HG02610 (cell line): ENCODE measurements at regions not wholly inside any gene's neighbourhood (a gene's known extent, or its start where the extent isn't known, plus 50 kb on each side); places are given as distances from the start of the nearest gene placed in this dataset.
"Not testable (repeated sequence)": the region's sequence is repeated elsewhere in the genome, so short reads cannot be mapped to it uniquely, and the experiment has no call there.

ENCODE experiments used
- ATAC-seq: cut with Tn5 transposase; IDR thresholded peaks from one replicate; pipeline ENCODE4 v1.9.1; 2021; ENCODE audit warnings: mild to moderate bottlenecking, moderate library complexity; ENCODE audit not compliant: unreplicated experiment

- ATAC-seq = no peak
Measured at GRCh38 chr6:80942911-80943310, 809.6 kb downstream of the TENT5A start.

DNA sequence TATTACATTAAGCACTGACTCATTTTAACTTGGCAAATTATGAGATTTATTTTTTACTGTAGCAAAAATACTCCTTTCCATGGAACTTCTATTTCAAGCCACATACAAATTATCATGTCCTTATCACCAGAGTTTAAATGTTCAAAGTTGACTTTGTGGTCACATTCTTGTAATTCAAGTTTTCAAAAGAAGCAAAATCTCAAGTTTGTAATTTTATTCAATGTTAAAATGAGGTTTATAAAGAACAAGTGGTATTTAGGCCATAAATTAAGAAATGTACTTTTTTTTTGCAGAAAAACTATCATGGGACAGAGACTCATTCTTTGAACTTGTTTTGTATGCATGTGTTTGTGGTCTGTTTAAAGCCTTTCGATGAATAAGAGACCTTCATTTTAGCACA is 811.5 kb downstream of the TENT5A start:
- ATAC-seq = no peak

GRCh38 chr6:80940571-80940970 is 811.9 kb downstream of the TENT5A start:
- ATAC-seq = no peak

- ATAC-seq = no peak
Measured at GRCh38 chr6:80939898-80940297, 812.6 kb downstream of the TENT5A start.

GRCh38 chr6:80939480-80939879 is 813.0 kb downstream of the TENT5A start:
- no peak for ATAC-seq

GRCh38 chr6:80938131-80938530 is 814.4 kb downstream of the TENT5A start:
- ATAC-seq = no peak

DNA sequence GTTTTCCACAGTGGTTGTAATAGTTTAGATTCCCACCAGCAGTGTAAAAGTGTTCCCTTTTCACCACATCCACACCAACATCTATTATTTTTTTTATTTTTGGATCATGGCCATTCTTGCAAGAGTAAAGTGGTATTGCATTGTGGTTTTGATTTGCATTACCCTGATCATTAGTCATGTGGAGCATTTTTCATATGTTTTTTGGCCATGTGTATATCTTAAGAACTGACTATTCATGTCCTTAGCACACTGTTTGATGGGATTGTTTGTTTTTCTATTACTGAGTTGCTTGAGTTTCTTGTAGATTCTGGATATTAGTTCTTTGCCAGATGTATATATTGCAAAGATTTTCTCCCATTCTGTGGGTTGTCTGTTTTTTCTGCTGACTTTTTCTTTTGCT is 820.1 kb downstream of the TENT5A start:
- ATAC-seq = no peak

GRCh38 chr6:80930376-80930775 is 822.1 kb downstream of the TENT5A start:
- no peak for ATAC-seq

GRCh38 chr6:80923816-80924215 is 817.3 kb downstream of the BCKDHB start:
- no peak for ATAC-seq

DNA sequence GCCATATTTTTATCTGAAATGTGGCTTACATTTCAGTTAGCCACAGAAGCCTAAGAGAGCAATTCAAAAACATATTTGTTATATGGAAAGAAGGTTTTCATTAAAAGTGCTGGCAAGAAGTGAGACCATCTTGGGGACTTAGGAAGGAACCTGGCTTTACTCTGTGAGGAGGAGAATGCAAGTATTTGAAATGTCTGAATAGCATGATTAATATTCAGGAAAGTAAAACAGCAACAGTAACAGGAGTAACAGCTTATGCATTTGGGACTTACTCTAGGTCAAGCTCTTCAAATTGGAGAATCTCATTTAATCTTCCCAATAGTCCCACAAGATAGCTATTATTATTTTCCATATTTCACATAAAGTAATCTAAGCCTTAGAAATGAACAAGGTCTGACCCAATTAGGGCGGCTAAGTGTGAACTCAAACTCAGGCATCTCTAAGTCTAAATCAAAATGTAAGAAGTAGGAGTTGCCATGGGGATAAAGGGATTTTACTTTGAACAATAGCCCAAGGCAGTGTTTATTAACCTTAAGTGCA is 816.5 kb downstream of the BCKDHB start:
- ATAC-seq = no peak

DNA sequence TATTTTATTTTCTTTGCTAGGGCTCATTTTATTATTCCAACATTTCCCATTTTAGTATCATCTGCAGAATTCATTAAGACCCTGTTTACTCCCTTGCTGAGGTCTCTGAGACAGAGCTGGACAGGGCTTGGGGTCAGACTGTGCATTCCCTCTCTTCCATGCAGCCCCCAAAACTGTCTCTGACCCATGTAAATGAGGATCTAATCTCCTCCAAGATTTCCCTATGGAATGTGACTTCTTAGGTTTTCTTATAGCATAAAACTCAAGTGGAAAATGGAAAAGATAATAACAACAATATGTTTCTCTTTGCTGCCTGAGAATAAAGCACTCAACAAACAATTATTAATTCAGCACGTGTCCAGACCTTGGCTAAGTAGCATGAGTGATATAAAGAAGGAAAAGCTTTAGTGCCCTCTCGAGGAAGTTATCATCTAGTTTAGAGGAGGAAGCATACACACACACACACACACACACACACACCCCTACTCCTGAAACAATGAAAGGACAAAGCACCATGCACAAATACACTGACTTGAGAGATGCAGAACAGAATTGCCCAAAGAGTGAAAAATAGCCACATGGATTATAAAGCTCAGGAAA is 815.5 kb downstream of the BCKDHB start:
- ATAC-seq = no peak

DNA sequence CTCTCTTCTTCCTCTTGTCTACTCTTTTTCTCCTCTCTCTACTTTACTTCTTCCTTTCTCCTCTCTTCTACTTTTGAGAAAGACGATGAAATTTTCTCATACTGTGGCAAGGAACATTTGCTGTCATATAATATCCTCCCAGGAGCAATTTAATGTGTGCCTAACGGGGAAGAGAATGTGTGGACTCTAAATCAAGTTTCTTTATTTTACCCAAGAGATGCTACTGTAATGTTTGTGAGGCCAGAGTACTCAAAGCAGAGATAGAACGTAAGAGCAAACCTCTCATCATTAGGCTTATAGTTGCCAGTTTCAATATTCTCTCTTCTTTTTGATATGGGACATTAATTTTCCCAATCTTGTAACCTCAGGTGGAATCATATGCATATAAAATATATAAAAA is 801.4 kb downstream of the BCKDHB start:
- ATAC-seq = no peak

- ATAC-seq = no peak
Measured at GRCh38 chr6:80903711-80904110, 797.2 kb downstream of the BCKDHB start.

DNA sequence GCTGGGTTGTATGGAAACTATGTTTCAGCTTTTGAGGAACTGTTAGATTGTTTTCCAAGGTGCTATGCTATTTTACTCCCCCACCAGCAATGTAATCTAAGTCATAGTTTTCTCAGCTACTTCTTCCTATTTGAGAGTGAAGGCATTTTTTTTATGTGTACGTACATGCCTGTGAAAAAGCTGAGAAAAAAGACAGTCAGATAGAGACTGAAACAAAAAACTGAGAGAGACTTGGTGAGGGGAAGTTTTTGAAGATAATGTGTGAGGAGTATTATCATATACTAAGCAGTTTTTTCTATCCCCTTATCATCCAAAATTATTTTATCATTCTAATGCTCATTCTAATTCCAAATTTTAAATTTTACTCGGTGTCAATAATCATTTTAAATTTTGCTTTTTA is 780.0 kb downstream of the BCKDHB start:
- ATAC-seq = peak; percentile 94

DNA sequence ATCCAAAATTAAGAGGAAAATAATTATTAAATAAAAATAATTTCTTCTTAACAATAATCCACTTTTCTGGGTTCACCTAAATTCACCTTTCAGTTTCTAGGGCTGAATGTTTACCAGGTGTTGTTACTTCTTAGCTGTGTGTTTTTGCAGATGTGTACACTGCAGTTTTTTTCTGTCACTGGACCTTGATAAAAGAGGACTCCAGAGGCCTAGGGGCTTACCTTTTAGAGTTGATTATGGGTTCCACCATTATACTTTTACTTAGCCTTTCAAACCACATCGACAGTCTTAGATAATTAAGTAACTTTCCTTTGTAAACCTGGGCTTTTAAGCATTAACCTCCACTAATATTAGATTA is 766.5 kb downstream of the BCKDHB start:
- no peak for ATAC-seq

DNA sequence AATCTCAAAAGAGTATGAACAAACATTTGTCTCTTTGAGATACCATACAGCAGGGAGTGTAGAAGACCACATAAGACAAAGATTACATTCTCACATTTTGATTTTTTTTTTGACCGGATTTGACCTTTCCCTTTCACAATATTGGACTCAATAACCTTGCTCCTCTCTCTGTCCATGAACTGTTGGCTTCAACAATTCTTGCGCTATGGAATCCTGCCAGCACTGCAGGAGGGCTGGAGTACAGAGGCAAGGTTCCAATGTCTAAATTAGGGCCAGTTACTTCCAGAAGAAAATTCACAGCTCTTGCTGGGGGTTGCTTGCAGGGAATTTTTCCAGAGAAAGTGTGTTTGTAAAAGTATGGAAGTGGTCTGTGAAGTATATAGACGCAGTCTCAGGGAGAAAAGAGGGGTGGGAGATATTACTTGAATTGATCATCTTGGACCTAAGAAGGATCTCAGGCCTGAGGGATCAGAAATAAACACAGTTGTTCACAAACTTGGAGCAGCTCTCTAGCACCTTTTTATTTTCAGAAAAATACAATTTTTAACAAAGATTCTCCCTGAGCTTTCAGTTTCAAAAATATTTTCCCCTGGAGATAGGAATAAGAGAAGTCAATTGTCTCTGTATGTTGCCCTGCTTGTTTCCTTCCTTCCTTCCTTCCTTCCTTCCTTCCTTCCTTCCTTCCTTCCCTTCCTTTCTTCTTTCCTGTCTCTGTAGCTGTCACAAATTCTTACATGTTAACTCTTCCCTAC is 765.9 kb downstream of the BCKDHB start:
- no peak for ATAC-seq

DNA sequence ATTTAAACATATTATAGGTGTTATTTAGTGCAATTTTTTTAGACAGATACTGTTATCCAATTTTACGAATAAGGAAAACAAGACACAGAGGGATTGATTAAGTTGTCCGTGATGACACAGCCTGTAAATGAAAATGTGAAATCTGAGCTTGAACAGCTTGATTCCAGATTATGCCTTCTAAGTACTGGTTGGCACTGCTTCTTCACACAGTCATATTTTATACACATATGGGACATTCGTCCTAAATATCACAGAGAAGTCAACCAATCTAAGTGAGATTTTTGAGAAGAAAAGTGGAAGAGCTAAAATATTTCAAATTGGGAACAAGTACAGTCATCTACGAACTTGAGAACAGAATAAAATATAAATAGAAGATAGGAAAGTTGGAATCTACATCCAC is 756.3 kb downstream of the BCKDHB start:
- no peak for ATAC-seq

DNA sequence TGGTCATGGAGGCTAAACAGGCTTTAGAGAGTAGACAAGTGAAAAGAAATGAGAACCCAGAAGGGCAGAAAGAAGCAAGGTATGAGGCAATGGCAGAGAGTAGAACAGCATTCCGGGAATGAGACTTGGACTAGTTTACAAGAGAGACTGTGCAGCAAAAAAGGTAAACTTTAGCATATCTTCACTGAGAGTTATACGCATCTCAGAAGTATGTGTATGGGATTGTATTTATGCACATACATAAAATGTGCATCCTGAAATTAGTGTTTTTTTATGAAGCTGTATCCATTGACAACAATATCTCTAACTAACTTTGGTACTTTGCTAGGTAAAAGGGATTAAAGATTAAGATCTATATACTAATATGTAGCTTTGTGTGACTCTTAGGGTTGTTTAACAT is 753.6 kb downstream of the BCKDHB start:
- no peak for ATAC-seq

GRCh38 chr6:80847973-80848372 is 741.5 kb downstream of the BCKDHB start:
- not testable (repeated sequence) for ATAC-seq

DNA sequence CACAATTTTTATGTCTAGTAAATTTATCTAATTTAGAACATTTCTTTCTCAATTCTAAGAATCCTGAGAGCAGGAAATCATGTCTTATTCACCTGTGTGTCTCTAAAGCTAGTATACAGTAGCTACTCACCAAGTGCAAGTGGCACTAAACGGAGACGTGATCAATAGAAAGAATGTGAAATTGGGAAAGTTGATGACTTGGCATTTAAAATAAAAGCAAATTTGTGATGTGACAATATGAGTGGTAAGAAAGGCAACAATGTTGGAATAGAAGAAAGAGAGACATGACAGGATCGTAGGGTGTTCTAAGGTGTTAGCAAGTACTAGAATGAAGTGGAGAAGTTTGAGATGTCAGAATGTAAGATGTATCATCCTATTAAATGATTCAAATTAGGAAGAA is 725.9 kb downstream of the BCKDHB start:
- ATAC-seq = no peak

DNA sequence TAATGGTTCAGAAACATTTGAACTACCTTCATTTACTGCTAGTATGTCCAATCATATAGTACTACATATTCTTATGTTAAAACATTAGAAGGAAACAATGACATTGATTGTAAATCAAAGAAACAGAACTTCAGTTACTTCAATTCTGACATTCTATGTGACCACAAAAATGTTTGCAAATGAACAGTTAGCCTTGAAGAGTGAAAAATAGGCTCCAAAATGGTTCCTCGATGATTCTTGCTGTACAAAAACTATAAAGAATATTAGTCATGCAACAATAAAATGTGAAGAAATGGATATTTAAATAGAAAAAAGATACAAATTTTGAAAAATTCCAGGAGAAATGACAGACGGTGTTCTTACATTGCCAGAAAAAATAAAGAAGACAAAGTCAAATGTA is 686.9 kb downstream of the BCKDHB start:
- no peak for ATAC-seq

DNA sequence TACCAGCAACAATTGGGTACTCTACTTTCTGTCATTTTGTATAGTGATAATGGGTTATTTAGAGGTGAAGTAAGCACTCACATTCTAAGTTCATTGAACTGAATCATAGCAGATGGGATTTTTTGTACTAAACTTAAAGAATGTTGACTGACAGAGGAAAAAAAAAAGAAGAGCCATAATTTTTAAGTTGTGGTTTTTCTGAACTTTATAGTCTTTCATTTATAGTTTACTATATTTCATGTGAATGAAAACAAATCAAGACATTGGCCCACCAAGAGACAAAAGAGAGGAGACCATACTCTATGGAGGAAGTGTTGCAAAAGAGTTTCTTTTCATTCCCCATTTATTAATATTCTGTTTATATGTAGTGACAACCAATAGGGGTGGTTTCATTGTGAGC is 685.7 kb downstream of the BCKDHB start:
- no peak for ATAC-seq
